Stimulated activated CD8-positive, alpha-beta memory T cell treated with anti-CD3 and anti-CD28 coated beads, Interleukin-4, amount 100 ng/mL, for 24 hours (primary cell): ENCODE measurements at regions not wholly inside any gene's neighbourhood (a gene's known extent, or its start where the extent isn't known, plus 50 kb on each side); places are given as distances from the start of the nearest gene placed in this dataset.

Experiments used
- DNase-seq: peaks from one replicate; pipeline ENCODE4 v3.0.0-alpha.2; 2020; ENCODE audit warnings: low read depth

DNA sequence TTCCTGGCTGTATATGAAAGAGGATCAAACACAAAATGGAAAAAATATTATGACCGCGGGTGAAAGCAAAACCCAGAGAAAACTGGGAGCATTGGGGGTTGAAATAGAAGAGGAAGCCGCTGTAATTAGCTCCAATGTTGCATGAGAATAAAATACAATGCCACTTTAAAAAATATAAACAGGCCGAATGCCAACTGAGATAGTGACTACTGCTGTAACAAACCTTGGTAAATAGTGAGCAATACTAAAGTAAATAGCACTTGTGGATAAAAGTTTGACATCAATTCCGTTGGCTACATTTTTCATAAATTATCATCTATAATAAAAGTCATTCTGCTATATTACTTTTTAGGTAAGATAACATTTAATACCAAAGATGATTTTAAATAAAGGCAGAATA is 395.8 kb upstream of the MIR17HG start:
- DNase-seq, result no peak

DNA sequence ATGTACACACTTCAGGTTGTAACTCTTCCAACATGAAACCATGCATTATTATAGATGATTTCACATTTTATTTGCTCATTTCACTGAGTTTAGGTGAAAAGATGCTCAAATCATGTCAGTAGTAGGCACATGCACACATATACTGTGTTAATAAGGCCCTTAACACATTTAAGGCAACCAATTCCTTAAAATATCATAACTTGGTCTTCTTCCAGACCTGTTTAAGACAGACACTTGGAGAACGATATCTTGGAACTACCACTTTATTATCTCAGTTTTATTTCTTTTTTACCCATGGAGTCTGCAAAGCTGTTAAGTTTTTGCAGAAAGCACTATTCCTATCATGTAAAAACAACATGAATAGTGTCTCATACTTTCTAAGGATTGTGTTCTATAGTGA is 395.2 kb upstream of the MIR17HG start:
- DNase-seq, result no peak

DNA sequence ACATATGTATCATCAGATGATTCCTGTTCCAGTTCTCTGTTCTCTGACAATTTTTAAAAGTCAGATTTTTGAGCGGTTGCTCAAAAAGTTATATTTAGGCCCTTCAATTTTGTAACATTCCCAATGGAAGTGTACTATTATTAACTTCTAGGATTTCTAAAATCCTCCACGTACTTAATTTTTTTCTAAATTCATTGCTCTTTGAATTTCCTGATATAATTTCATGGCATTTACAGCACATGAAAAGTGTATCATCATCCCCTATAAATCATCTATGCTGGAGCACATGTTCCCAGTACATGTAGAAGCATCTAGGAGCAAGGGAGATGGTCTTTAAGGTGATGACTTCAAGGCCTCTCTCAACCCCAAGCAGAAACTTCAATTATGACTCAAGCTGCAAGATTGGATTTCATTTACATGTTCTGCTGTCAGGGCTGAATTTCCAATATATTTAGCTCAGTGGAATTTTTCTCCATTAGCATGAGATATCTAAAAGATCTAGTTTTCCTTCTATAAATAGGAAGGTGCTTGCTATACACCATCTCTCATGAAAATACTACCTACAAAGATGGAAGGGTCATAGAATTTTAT is 392.8 kb upstream of the MIR17HG start:
- DNase-seq, result no peak

DNA sequence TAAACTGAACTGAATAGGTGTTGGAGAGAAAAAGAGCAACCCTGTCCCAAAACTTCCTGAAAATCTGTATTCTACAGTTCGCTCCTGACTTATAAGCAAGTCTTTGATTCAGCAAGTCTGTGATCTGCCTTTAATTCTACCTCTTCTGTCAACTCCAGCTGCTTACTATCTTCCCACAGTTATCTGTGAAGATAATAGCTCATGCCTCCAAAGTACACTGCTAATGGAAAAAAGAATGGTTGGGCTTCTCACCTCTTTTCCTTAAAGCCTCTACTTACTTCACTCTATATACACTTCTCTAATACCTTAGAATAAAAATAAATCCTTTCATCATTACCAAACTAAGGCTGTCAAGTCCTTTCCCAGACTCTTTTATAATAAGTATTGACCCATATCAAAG is 391.5 kb upstream of the MIR17HG start:
- DNase-seq, result no peak

DNA sequence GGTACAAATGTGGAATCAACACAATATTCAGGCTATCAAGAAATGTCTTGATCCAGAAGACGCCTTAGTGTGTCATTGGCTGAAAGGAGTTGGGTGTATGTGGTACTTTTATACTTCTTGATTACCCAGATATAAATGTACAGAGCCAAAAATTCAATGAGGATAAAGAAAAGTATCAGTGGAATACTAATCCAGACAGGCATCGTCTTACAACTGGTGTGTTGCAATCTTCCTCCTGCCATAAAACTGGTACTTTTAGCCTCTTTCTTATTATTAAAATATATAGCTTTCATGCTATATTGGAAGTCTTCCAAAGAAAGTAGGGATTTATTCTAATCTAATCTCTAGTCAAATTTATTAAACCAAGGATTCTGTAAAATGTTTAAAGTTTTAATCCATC is 388.6 kb upstream of the MIR17HG start:
- no peak for DNase-seq

DNA sequence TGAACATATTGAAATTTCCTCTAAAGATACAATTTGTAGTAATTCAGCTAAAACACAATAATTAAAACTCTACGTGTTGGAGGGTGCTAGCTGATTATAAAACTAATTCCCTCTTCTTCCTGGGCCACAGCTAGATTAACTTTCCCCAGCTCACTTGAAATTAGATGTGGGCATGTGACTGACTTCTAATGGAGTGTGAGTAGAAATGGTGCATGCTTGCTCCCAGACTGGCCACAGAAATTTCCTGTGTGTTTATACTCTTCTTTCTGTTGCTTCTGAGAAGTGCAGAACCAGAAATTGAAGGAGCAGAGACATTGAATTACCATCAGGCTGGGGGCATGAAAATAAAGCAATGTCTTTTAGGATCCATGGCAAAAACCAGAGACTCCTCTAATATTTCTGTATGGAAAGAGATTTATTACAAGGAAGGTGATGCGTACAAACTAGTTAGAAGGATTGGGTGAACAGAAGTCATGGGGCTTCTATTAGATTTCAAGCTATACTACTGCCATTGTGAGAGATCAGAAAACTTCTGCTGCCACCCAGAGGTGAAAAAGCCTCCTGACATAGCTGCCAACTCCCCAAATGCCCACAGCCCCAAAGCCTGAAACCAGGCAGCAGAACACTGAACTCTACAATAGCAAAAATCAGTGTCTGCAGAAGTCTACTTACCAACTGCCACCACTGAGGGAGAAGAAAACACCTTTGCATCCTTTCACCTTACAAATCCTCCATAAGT is 379.2 kb upstream of the MIR17HG start:
- no peak for DNase-seq

DNA sequence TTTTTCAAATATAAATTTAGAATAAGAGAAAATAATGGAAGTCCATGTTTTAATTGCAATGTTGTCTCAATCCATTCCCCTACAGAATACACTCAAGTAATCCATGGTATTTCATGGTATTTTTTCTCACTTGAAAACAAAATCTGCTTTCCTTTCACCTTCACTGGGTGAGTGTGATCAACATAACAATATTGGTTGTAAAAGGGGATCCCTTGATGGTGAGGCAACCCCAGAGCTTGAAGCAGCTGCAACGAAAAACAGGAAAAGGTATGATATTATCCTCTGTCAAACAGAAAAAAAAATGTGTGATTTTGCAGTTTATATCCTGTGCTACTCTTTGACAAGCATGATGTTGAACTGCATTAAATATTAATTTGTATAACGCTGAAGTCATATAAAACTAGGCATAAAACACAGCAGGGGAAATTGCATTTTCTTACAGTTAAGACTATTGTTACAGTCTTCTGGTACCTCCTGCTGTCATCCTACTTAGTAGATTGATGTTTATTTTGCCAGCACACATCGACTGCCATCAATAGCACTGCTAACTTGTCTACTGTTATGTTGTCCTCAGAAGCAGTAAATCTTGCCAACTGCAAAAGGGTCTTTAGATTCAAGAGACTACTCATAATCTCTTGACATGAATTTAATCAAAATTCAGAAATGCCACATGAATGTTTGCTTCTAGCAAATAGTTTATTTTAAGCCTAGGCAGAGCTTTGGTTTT is 373.1 kb upstream of the MIR17HG start:
- no peak for DNase-seq

DNA sequence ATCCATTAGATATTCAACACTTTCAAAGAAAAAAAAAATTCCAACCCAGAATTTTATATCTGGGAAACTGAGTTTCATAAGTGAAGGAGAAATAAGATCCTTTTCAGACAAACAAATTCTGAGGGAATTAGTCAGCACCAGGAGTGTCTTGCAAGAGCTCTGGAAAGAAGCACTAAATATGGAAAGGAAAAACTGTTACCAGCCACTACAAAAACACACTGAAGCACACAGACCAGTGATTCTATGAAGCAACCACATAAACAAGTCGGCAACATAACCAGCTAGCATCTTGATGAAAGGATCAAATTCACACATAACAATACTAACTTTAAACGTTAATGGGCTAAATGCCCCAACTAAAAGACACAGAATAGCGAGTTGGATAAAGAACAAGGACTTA is 368.4 kb upstream of the MIR17HG start:
- DNase-seq, result no peak

DNA sequence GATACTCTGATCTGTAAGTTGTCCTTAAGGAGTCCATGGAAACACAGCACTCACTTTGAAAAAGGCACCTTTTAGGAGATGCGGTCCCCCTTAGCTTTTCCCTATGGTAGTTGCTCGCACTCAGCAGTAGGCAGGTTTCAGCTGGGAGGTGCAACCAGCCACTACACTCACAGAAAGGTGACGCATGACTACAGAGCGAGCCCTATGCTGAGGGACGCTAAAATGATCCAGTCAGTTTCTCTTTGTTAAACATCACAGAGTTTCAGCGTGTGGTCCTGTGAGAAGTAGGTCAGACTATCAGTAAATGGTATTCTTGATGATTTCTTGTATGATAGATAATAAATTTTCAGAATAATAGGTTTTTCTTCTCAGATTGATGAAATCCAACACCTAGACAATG is 362.7 kb upstream of the MIR17HG start:
- DNase-seq, result no peak

DNA sequence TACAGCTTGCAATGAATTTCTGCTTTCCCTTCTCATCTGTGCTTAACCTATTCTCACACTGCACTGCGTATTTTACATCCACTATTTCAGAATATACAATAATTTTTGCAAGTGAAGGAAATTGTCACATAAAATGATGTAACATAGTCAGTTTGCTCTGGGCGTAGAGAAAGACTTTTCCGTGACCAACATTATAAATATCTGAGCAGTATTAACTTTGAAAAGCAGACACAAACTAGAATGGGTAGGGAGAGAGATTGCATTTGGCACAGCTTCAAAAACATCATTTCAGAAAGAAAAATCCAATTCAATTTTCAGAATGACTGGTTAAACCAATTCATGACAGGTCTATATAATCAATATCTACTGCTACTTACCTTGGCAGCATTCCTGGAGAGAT is 352.5 kb upstream of the MIR17HG start:
- DNase-seq, result no peak

DNA sequence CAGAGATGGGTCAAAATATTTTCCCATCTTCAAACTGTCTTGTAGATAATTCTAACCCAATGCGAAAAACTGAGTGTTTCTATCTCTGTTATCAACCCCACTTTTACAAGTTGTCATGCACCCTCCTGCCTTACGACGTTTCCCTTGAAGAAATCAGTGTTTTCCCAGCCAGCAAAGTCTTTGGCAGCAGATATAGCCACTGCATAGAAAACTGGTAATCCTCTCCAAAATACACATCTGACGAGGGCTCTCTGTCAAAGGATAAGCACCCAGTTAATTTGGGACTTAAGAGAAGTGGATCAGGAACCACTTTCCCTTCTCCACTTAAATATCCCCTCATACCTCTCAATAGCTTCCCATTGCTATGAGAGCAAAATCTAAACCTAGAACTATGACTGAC is 351.9 kb upstream of the MIR17HG start:
- DNase-seq, result no peak

DNA sequence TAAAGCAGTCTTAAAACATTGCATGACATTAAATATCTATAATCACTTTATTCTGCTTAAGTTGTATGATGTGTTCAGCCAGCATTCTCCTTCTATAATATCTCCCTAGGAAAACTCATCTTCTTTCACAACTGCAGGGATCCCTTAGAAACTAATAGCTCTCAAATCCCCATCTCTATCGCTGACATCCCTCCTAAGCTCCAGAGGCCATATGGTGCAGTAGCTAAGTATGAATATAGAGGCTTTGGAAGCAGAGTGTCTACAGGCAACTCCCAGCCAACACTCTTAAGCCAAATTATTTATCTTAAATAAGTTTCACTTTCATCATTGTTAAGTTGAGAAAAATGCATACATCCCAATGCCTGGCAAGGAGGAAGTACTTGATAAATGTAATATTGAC is 349.5 kb upstream of the MIR17HG start:
- DNase-seq, result no peak

DNA sequence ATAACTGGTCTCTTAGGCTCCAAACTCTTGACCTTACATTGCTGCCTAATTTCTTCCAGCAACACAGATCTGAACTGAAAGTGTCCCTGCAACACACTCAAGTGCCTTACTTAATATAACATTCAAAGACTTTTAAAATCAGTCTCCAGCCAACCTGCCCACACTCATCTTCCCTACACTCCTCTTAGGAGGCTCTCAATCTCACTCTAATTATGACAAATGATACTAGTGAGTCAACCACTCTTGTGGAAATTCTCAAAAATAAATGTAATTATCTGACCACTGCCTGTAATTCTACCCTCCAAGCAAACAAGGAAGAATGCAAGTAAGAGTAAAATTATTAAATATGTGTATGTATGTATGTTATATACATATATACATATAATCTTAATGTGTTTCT is 348.1 kb upstream of the MIR17HG start:
- DNase-seq, result no peak

DNA sequence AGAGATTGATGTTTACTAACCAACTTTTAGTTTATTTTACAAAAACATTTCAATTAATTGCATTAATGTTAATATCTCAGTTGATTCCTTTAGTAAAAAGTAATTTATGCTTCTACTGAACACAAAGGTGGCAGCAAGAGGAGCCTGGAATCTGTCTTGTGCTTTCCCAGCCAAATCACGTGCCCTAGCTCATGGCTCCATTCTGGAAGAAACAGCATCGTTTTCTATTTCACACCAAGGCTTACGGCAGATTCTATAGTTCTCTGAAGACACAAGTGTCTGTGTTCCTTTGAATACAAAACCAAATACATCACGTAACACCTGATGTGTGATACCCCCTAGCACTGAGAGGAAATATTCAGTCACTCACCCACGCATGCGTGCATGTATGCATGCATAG is 346.1 kb upstream of the MIR17HG start:
- no peak for DNase-seq

DNA sequence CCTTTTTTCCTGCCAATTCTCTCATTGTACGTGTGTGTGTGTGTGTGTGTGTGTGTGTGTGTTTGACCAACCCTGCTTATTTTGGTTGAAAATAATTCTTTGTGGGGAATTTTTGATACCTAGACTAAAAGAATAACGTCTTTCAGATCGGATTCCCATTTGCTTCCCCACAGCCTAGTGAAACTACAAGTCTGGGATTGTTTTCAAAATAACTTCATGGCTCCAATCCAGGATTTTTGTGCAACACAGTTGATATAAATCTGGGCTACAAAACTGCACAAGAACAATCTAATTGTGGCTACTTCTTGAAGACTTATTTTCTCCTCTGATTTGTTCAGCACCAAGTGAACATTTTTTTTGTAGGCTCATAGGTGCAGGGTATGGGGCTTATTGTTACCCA is 332.8 kb upstream of the MIR17HG start:
- no peak for DNase-seq

DNA sequence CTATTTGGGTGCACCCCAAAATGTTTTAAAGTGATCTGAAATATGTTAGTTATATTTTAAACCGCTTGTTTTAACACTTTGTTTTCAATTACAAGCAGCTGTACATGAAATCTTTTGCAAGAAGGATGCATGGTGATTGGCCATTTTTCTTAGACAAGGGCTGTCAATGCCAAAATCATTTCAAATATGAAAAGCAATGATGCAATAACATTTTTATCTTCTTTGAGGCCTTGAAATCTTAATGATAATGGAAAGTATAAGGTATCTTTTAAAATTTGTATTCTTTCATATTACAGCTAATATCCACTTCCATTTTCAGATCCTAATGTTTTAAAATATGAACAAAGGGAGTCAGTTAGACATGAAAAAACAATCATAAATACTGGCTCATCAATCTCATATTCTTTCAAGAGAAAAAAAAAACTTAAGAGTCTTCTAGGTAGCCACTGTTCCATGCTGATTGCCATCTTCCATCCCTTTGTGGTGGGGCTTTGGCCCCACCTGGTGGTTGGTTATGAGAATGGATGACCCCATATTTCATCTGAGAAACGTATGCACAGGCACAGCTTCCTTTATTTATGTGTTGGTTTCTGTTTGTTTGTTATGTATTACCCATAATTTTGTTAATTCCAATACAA is 330.3 kb upstream of the MIR17HG start:
- DNase-seq, result no peak

DNA sequence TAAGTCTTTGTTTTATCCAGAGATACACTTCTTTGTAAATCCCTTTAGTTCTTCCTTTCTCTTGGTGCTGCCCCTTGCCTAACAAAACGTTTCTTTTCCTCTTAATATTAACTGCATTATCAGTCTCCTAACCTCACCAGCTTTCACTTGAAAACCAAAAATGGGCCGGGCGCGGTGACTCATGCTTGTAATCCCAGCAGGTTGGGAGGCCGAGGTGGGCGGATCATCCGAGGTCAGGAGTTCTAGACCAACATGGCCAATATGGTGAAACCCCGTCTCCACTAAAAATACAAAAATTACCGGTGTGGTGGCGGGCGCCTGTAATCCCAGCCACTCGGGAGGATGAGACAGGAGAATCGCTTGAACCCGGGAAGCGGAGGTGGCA is 329.8 kb upstream of the MIR17HG start:
- no peak for DNase-seq

DNA sequence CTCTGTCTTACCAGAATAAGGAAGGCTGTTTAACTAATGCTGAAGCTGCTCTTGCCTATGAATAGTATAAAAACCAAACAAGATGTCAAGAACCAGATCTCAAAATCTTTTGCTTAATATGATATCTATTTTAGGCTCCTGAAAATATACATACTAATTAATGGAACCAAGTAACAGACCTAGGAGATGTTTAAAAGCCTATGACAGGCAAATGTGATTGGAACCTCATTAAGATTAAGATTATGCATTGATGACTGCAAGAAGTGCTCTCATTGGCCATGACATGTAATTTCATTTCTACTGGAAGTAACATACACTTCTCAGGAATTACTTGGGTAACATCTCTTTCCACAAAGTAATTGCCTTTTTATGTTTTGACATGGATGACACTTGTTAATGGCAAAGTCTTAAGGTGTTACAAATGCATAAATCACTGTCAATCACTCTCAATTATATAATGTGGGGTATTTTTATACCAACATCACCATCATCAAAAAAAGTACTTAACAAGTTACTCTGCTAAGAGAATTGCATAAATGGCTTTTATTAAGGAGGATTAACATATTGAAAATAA is 326.9 kb upstream of the MIR17HG start:
- no peak for DNase-seq

DNA sequence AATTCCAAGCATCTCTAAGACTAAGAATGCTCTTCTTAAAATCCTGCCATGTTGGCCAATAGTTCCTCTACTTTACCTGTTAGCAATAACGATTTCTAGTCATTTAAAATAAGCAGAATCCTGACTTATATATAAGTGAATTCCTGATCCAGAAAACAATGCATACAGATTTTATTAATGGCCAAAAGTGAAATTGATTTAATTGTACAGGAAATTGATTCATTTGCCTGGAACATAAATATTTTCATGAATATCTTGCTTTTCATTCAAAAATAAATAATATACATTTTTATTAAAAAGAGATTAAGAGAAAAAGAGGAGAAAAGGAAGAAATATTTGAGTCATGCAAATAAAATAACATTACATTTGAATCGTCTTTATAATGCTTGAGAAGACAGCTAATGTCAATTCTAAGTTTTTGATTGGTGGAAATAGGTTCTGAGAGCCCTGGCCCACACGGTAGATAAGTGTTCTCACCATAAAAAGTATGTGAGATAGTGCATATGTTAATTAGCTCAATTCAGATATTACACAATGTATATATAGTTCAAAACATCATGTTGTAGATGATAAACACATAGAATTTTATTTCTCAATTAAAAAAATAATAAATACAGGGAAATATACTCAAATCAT is 323.2 kb upstream of the MIR17HG start:
- no peak for DNase-seq

DNA sequence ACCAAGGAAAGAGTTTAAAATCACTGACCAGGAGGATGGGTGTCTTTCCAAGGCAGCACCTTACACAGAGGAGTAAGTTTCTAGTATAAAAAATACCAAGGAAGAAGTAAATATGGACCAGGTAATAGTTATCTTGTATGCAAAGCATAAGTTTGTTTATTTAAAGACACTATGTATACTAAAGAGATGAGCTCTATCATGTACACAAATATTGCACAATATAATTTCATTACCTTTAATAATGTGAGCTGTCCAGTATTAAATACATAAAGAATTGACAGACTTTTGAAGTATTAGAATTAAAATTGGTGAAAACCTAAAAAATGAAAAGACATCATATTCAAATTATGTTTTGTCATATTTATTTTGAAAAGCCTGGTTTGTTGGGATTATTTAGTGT is 322.0 kb upstream of the MIR17HG start:
- DNase-seq, result no peak

DNA sequence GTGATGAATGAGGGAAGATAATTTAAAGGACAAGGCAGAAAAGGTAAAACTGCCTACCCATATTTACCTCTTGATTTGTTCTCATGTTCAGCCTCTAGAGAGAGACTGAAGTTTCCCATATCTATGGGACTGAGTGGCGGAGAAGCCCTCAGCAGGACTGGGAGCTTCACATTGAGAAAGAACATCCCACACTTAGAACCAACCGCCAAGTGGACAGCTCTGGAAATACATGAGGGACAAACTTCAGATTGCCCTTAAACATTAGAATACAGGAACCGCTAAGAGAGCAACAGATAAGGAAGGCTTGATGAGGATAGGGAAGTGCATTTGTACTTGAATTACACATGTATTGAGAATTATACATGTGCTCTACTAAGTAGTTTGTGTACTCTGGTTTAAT is 316.0 kb upstream of the MIR17HG start:
- no peak for DNase-seq

DNA sequence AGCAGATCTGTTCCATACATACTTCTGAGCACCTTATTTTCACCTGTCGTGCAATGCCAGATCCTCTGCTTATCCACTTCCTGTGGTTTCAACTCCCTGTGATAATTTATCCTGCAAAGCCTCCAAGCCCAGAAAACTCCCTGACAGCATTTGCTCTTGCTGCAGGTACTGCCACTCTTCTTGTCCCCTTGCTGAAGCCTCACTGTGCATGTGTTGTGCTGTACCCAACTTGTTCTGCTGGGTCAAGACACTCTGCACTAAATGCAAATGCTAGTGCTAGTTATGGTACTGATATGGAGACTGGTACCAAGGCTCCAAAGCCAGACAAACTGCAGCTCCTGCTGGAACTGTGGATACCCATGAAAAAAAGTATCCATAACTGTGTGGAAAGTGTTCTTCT is 315.4 kb upstream of the MIR17HG start:
- DNase-seq, result no peak
